ENCODE measurements at regions not wholly inside any gene's neighbourhood (a gene's known extent, or its start where the extent isn't known, plus 50 kb on each side); places are given as distances from the start of the nearest gene placed in this dataset.

GRCh38 chr15:97902140-97902780 is 58.2 kb upstream of the ARRDC4 start:
- Histone ChIP-seq H3K79me2 (ENCODE audit: insufficient read depth, low read length) (no peaks in the 10 kb centered on the region), H3K27ac (ENCODE audit: extremely low read length, insufficient read depth, low read length) (no peak overlapping the region), H2AFZ (ENCODE audit: low read length) (no peak overlapping the region), H3K9ac (ENCODE audit: insufficient read depth, low read depth, low read length) (no peak overlapping the region), H4K20me1 (ENCODE audit: insufficient read depth, low read length) (no peaks in the 10 kb centered on the region), H3K4me2 (ENCODE audit: low read depth, low read length) (no peak overlapping the region), H3K36me3 (replicated peaks in 1 of 2; ENCODE audit: control insufficient read depth in 1 of 2, insufficient read depth in 2 of 2, low read length in 2 of 2) (no peaks in the 10 kb centered on the region), H3K9me3 (ENCODE audit: low read length) (no peaks in the 10 kb centered on the region), H3K4me3 (replicated peaks in 1 of 3; ENCODE audit: insufficient read depth in 1 of 3, low read depth in 2 of 3, low read length in 3 of 3) (no peak overlapping the region), H3K27me3 (ENCODE audit: control insufficient read depth in 1 of 2, insufficient read depth in 2 of 2, low read length in 2 of 2) (peaks cover 0 to 14% of the 10 kb centered on the region in 2 experiments; a peak in 2 of 5 replicates), H3K4me1 (ENCODE audit: insufficient read depth, low read length) (no peaks in the 10 kb centered on the region; the same call in 1 of the 2 replicates)
- CTCF ChIA-PET (ENCODE audit: low intra/inter-chr PET ratio, low total read pairs) = interaction anchor here (3.2 kb wide), 1 partner anchor 275 kb away, joined by 14 read pairs; no protein-coding TSS in a partner anchor
- intact Hi-C loops (cut with micrococcal nuclease; ENCODE audit: unreplicated experiment) = loop anchor here (10.0 kb wide), 2 partner anchors 93 to 523 kb away; no protein-coding TSS in a partner anchor
- WGBS (ENCODE audit: low lambda C conversion rate) = 3% methylated on average over 7 of the region's 10 CpGs
- ATAC-seq = no peak
- TF ChIP-seq E2F5 (CRISPR knock-in tag; conservative IDR thresholded peaks at IDR 0.05) (no peak), NFRKB (IDR thresholded peaks at IDR 0.05) (no peak), ATAD3A (CRISPR knock-in tag; IDR thresholded peaks at IDR 0.05) (no peak), ARID2 (CRISPR knock-in tag; IDR thresholded peaks at IDR 0.05; ENCODE audit: borderline replicate concordance) (no peak), BATF2 (CRISPR knock-in tag; IDR thresholded peaks at IDR 0.05) (no peak), ZNF766 (CRISPR knock-in tag; IDR thresholded peaks at IDR 0.05; ENCODE audit: borderline replicate concordance) (no peak), ZNF33A (CRISPR knock-in tag; IDR thresholded peaks at IDR 0.05; ENCODE audit: borderline replicate concordance) (no peak), DMAP1 (CRISPR knock-in tag; IDR thresholded peaks at IDR 0.05) (no peak), AGO2 (optimal IDR thresholded peaks at IDR 0.05; ENCODE audit: low read depth, low read length) (no peak), ZBTB1 (CRISPR knock-in tag; IDR thresholded peaks at IDR 0.05; ENCODE audit: borderline replicate concordance) (no peak), TSC22D2 (CRISPR knock-in tag; IDR thresholded peaks at IDR 0.05; ENCODE audit: borderline replicate concordance) (no peak), ISL2 (CRISPR knock-in tag; IDR thresholded peaks at IDR 0.05) (no peak), POLR2AphosphoS5 (IDR thresholded peaks at IDR 0.05; ENCODE audit: low read depth, low read length) (no peak), HBP1 (CRISPR knock-in tag; IDR thresholded peaks at IDR 0.05; ENCODE audit: low read depth) (no peak), ZNF619 (CRISPR knock-in tag; IDR thresholded peaks at IDR 0.05) (no peak), FOXP1 (IDR thresholded peaks at IDR 0.05) (no peak), FOXP1 (CRISPR knock-in tag; IDR thresholded peaks at IDR 0.05) (no peak), CREB1 (IDR thresholded peaks at IDR 0.05) (no peak), CREB1 (CRISPR knock-in tag; IDR thresholded peaks at IDR 0.05) (no peak), CERS6 (CRISPR knock-in tag; IDR thresholded peaks at IDR 0.05) (no peak)
- no TSS peak for BruUV-seq (replicated peaks)
- FAIRE-seq = no peak
- no peak for DNase-seq (ENCODE audit: low spot score)
- in situ Hi-C loops (cut with HindIII; ENCODE audit: extremely low pct_ligation_motif_present, low pct_unique_long_range_greater_than_20kb) = loop anchor here (5.0 to 25.0 kb wide), 4 partner anchors 185 to 510 kb away; no protein-coding TSS in a partner anchor
- POLR2A ChIA-PET = no interaction called here

Data from HepG2 (cell line).